ENCODE measurements at regions not wholly inside any gene's neighbourhood (a gene's known extent, or its start where the extent isn't known, plus 50 kb on each side); places are given as distances from the start of the nearest gene placed in this dataset.

DNA sequence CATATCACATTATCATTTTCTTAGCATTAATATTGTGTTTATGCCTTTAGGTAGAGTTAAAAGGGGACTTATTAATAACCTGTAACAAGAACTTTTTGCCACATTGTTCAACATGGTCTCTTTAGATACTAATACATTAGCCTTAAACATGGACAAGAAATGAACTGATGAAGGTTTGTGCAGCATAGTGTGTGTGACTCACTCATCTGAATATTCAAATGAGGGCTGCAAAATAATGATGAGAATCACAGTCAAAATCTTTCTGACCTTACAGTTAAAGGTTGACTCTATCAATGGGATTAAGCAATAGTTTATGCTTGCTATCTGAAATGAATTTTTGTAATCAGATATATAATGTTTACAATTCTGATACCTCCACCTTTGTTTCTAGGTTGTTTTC is 1189.3 kb upstream of the CITED2 start:
- no peak for DNase-seq (ENCODE audit: low spot score)
- H3K36me3 ChIP-seq (ENCODE audit: low read depth): no peaks in the 10 kb centered on the region
- H3K27ac ChIP-seq (ENCODE audit: poor library complexity, severe bottlenecking): no peak overlapping the region
- H3K9me3 ChIP-seq (ENCODE audit: severe bottlenecking): no peaks in the 10 kb centered on the region
- H3K4me3 ChIP-seq (ENCODE audit: severe bottlenecking): no peak overlapping the region
- ATAC-seq (ENCODE audit: low read depth): no peak
- H3K27me3 ChIP-seq (ENCODE audit: insufficient read depth, poor library complexity, severe bottlenecking): no peaks in the 10 kb centered on the region
- TF ChIP-seq, protein P1, sequence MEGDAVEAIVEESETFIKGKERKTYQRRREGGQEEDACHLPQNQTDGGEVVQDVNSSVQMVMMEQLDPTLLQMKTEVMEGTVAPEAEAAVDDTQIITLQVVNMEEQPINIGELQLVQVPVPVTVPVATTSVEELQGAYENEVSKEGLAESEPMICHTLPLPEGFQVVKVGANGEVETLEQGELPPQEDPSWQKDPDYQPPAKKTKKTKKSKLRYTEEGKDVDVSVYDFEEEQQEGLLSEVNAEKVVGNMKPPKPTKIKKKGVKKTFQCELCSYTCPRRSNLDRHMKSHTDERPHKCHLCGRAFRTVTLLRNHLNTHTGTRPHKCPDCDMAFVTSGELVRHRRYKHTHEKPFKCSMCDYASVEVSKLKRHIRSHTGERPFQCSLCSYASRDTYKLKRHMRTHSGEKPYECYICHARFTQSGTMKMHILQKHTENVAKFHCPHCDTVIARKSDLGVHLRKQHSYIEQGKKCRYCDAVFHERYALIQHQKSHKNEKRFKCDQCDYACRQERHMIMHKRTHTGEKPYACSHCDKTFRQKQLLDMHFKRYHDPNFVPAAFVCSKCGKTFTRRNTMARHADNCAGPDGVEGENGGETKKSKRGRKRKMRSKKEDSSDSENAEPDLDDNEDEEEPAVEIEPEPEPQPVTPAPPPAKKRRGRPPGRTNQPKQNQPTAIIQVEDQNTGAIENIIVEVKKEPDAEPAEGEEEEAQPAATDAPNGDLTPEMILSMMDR (IDR thresholded peaks at IDR 0.05; ENCODE audit: poor library complexity, severe bottlenecking): no peak
- no peaks in the 10 kb centered on the region for H3K4me1 ChIP-seq (ENCODE audit: insufficient read depth, poor library complexity, severe bottlenecking)

DNA sequence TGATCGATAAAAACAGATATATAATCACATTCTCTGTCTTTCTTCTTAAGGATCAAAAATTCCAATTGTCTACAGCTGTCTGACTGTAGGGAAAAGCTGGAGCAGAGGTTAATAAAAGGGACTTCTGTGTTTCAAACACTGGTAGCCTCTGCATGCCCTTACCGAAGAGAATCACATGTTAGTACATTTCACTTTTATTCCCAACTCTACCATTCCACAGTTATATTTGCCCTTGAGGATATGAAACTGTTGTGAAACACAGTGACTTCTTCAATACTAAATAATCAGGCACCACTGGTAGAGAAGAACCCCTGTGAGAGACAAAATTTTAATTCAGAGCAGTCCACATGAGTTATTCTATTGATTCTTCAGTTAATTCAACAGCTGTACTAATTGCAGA is 1187.3 kb upstream of the CITED2 start:
- no peaks in the 10 kb centered on the region for H3K27me3 ChIP-seq (ENCODE audit: insufficient read depth, poor library complexity, severe bottlenecking)
- H3K4me3 ChIP-seq (ENCODE audit: severe bottlenecking): no peak overlapping the region
- no peaks in the 10 kb centered on the region for H3K4me1 ChIP-seq (ENCODE audit: insufficient read depth, poor library complexity, severe bottlenecking)
- no peak for DNase-seq (ENCODE audit: low spot score)
- H3K36me3 ChIP-seq (ENCODE audit: low read depth): no peaks in the 10 kb centered on the region
- ATAC-seq (ENCODE audit: low read depth): no peak
- H3K9me3 ChIP-seq (ENCODE audit: severe bottlenecking): no peaks in the 10 kb centered on the region
- no peak overlapping the region for H3K27ac ChIP-seq (ENCODE audit: poor library complexity, severe bottlenecking)
- TF ChIP-seq, protein P1 (IDR thresholded peaks at IDR 0.05; ENCODE audit: poor library complexity, severe bottlenecking): no peak

DNA sequence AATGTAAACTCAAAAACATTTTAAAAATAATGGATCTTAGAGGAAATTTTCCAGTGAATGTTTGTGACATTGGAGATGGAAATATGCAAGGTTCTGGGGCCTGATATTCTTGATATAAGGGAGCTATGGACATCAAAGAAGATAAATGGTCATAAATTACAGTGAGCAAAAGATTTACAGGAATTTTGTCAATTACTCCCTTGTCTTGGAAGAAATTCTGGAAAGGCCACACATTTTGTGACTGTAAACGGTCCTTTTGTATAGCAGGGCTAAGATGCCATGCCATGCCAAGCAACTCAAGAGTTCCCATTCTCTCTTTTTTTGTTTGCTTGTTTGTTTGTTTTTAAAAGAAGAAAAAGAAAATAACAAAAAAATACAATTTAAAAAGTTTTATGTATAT is 1186.2 kb upstream of the CITED2 start:
- TF ChIP-seq, protein P1 (IDR thresholded peaks at IDR 0.05; ENCODE audit: poor library complexity, severe bottlenecking): no peak
- DNase-seq (ENCODE audit: low spot score) (no peak), ATAC-seq (ENCODE audit: low read depth) (no peak)
- Histone ChIP-seq H3K27ac (ENCODE audit: poor library complexity, severe bottlenecking) (no peak overlapping the region), H3K9me3 (ENCODE audit: severe bottlenecking) (no peaks in the 10 kb centered on the region), H3K36me3 (ENCODE audit: low read depth) (no peaks in the 10 kb centered on the region), H3K4me3 (ENCODE audit: severe bottlenecking) (no peak overlapping the region), H3K4me1 (ENCODE audit: insufficient read depth, poor library complexity, severe bottlenecking) (no peaks in the 10 kb centered on the region), H3K27me3 (ENCODE audit: insufficient read depth, poor library complexity, severe bottlenecking) (no peaks in the 10 kb centered on the region)

DNA sequence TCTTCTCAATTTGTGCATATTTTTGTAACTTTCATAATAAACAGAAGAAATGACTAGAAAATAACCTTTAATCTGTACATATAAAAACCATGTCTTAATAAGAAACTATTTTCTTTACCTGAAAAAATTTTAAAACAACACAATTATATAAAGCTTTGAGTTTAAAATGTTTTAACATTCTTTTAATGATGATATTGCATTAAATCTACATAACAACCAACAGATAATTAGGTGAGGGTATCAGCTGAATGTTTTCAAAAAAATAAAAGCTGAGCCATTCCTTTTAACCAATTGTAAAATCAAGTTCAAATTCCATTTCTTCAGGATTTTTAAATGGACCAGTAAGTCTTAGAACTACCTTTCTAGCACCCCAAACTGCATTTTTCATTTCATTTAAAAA is 1185.0 kb upstream of the CITED2 start:
- ATAC-seq (ENCODE audit: low read depth): no peak
- H3K4me1 ChIP-seq (ENCODE audit: insufficient read depth, poor library complexity, severe bottlenecking): no peaks in the 10 kb centered on the region
- H3K36me3 ChIP-seq (ENCODE audit: low read depth): no peaks in the 10 kb centered on the region
- H3K4me3 ChIP-seq (ENCODE audit: severe bottlenecking): no peak overlapping the region
- H3K9me3 ChIP-seq (ENCODE audit: severe bottlenecking): no peaks in the 10 kb centered on the region
- H3K27me3 ChIP-seq (ENCODE audit: insufficient read depth, poor library complexity, severe bottlenecking): no peaks in the 10 kb centered on the region
- no peak for DNase-seq (ENCODE audit: low spot score)
- H3K27ac ChIP-seq (ENCODE audit: poor library complexity, severe bottlenecking): no peak overlapping the region
- TF ChIP-seq, protein P1 (IDR thresholded peaks at IDR 0.05; ENCODE audit: poor library complexity, severe bottlenecking): no peak

DNA sequence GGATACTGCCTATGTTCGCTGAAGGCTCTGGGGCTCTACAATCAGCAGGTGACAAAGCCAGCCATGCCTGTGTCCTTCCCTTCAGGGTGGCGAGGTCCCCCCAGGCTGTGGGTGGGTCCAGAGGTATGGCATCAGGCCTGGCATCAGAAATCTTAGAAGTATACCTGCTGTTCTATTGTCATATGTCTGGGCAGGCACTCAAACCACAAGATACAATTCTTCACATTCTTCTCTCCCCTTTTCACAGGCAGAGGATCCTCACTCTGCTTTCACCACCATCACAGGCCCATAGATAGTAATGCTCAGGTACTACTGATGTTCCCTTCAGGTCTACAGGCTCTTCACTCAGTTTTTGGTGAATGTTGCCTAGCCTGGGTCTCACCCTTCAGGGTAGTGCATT is 1180.0 kb upstream of the CITED2 start:
- Histone ChIP-seq H3K36me3 (ENCODE audit: low read depth) (no peaks in the 10 kb centered on the region), H3K4me1 (ENCODE audit: insufficient read depth, poor library complexity, severe bottlenecking) (no peaks in the 10 kb centered on the region), H3K27ac (ENCODE audit: poor library complexity, severe bottlenecking) (no peak overlapping the region), H3K4me3 (ENCODE audit: severe bottlenecking) (no peak overlapping the region), H3K9me3 (ENCODE audit: severe bottlenecking) (no peaks in the 10 kb centered on the region), H3K27me3 (ENCODE audit: insufficient read depth, poor library complexity, severe bottlenecking) (no peaks in the 10 kb centered on the region)
- no peak for DNase-seq (ENCODE audit: low spot score)
- TF ChIP-seq, protein P1 (IDR thresholded peaks at IDR 0.05; ENCODE audit: poor library complexity, severe bottlenecking): no peak
- ATAC-seq (ENCODE audit: low read depth): no peak

All from RWPE2 (cell line).